Lower leg skin (tissue), 3 donors: ENCODE measurements at regions not wholly inside any gene's neighbourhood (a gene's known extent, or its start where the extent isn't known, plus 50 kb on each side); places are given as distances from the start of the nearest gene placed in this dataset.

ENCODE experiments used
- POLR2A ChIP-seq, 2 donors: fragments of 450-650 bp; IDR thresholded peaks; one replicate each; pipeline ENCODE4 v1.6.1; 2016 to 2017; ENCODE audit warnings: antibody characterized with exemption in 2 of 2, mild to moderate bottlenecking in 1 of 2, moderate library complexity in 1 of 2
- TF ChIP-seq, protein P1 (sequence below), 3 donors: fragments of 450-650 bp; IDR thresholded peaks; one replicate each; pipeline ENCODE4 v1.5.1; 2016; ENCODE audit warnings: antibody characterized with exemption in 3 of 3, mild to moderate bottlenecking in 3 of 3, moderate library complexity in 2 of 3

- TF ChIP-seq, protein P1, sequence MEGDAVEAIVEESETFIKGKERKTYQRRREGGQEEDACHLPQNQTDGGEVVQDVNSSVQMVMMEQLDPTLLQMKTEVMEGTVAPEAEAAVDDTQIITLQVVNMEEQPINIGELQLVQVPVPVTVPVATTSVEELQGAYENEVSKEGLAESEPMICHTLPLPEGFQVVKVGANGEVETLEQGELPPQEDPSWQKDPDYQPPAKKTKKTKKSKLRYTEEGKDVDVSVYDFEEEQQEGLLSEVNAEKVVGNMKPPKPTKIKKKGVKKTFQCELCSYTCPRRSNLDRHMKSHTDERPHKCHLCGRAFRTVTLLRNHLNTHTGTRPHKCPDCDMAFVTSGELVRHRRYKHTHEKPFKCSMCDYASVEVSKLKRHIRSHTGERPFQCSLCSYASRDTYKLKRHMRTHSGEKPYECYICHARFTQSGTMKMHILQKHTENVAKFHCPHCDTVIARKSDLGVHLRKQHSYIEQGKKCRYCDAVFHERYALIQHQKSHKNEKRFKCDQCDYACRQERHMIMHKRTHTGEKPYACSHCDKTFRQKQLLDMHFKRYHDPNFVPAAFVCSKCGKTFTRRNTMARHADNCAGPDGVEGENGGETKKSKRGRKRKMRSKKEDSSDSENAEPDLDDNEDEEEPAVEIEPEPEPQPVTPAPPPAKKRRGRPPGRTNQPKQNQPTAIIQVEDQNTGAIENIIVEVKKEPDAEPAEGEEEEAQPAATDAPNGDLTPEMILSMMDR (IDR thresholded peaks at IDR 0.05) = no peak
- TF ChIP-seq POLR2A (IDR thresholded peaks at IDR 0.05) = no peak
These were observed 184.5 kb upstream of the RNF32 start for GRCh38 chr7:156456032-156456431.
